MCF 10A (cell line): ENCODE measurements at regions not wholly inside any gene's neighbourhood (a gene's known extent, or its start where the extent isn't known, plus 50 kb on each side); places are given as distances from the start of the nearest gene placed in this dataset.

Source experiments
- BruUV-seq: library from RNA; stranded (reverse); fragments of 400-500 nt; replicated peaks from 2 replicates; lab custom pipeline; 2021; lab: Mats Ljungman, UMichigan
- CTCF ChIA-PET: fragments of 300-600 bp; sonication (Branson Sonifier 250); formaldehyde crosslinking; extraction: SDS; loops from one replicate; lab custom pipeline; 2021; ENCODE audit warnings: antibody characterized with exemption, inconsistent platforms; lab: Yijun Ruan, JAX
- POLR2A ChIA-PET: fragments of 300-600, 350-650 bp; sonication (Branson Sonifier 250); formaldehyde crosslinking; extraction: SDS; loops from one replicate; lab custom pipeline; 2020; ENCODE audit warnings: antibody characterized with exemption, inconsistent platforms; lab: Yijun Ruan, JAX
- DNase-seq: peaks from one replicate; pipeline ENCODE4 v3.0.0-alpha.2; 2018; ENCODE audit not compliant: unreplicated experiment
- H3K27ac Mint-ChIP-seq: one replicate; pipeline ENCODE4 v1.8.0; 2022; ENCODE audit warnings: mild to moderate bottlenecking, low read depth, mixed read lengths; ENCODE audit not compliant: unreplicated experiment
- H3K27me3 Mint-ChIP-seq: one replicate; pipeline ENCODE4 v1.8.0; 2022; ENCODE audit warnings: mixed read lengths; ENCODE audit not compliant: insufficient read depth, unreplicated experiment
- H3K36me3 Mint-ChIP-seq: one replicate; pipeline ENCODE4 v1.8.0; 2022; ENCODE audit warnings: mild to moderate bottlenecking, moderate library complexity, mixed read lengths; ENCODE audit not compliant: insufficient read depth, unreplicated experiment
- H3K4me1 Mint-ChIP-seq: one replicate; pipeline ENCODE4 v1.8.0; 2022; ENCODE audit warnings: mixed read lengths; ENCODE audit not compliant: insufficient read depth, unreplicated experiment
- H3K4me3 Mint-ChIP-seq: one replicate; pipeline ENCODE4 v1.8.0; 2022; ENCODE audit warnings: mild to moderate bottlenecking, moderate library complexity, mixed read lengths; ENCODE audit not compliant: unreplicated experiment
- H3K9me3 Mint-ChIP-seq: one replicate; pipeline ENCODE4 v1.8.0; 2022; ENCODE audit warnings: mixed read lengths; ENCODE audit not compliant: unreplicated experiment
- CTCF ChIP-seq: fragments of 200-600 bp; IDR thresholded peaks from one replicate; pipeline ENCODE4 v1.8.0; 2022; ENCODE audit warnings: antibody characterized with exemption, mild to moderate bottlenecking; ENCODE audit not compliant: unreplicated experiment
- intact Hi-C: fragments of 100-400 bp; cut with micrococcal nuclease; formaldehyde crosslinking; loops from 2 replicates; pipeline ENCODE4 v1.14.1; 2022

GRCh38 chr3:157841029-157841428 lies 265.2 kb downstream of the SHOX2 start:
- intact Hi-C loops = no loop called here
- no peak for TF ChIP-seq CTCF
- H3K4me1 Mint-ChIP-seq = no peaks in the 10 kb centered on the region
- H3K9me3 Mint-ChIP-seq = no peaks in the 10 kb centered on the region
- ChIA-PET POLR2A (interaction anchor here (0.6 kb wide), 1 partner anchor 585 kb away, joined by 3 read pairs; no protein-coding TSS in a partner anchor), CTCF (no interaction called here)
- H3K4me3 Mint-ChIP-seq = no peak overlapping the region
- no peak for DNase-seq
- BruUV-seq = no TSS peak
- H3K36me3 Mint-ChIP-seq = no peaks in the 10 kb centered on the region
- H3K27ac Mint-ChIP-seq = no peak overlapping the region
- no peaks in the 10 kb centered on the region for H3K27me3 Mint-ChIP-seq

GRCh38 chr3:157840564-157840963 lies 265.7 kb downstream of the SHOX2 start:
- TF ChIP-seq CTCF = no peak
- ChIA-PET CTCF (interaction anchor here (0.6 kb wide), 1 partner anchor 56 kb away, joined by 4 read pairs; no protein-coding TSS in a partner anchor), POLR2A (interaction anchor here (0.6 to 0.7 kb wide), 3 partner anchors 550 to 654 kb away, joined by 3 read pairs; no protein-coding TSS in a partner anchor)

GRCh38 chr3:157838457-157838856 lies 267.8 kb downstream of the SHOX2 start:
- no peaks in the 10 kb centered on the region for H3K36me3 Mint-ChIP-seq
- intact Hi-C loops = no loop called here

More at GRCh38 chr3:157840564-157840963, 265.7 kb downstream of the SHOX2 start:
- BruUV-seq = no TSS peak
- intact Hi-C loops = no loop called here
- no peak for DNase-seq
- Mint-ChIP-seq H3K27ac (no peak overlapping the region), H3K4me3 (no peak overlapping the region), H3K9me3 (no peaks in the 10 kb centered on the region), H3K4me1 (no peaks in the 10 kb centered on the region), H3K36me3 (no peaks in the 10 kb centered on the region), H3K27me3 (no peaks in the 10 kb centered on the region)

DNA sequence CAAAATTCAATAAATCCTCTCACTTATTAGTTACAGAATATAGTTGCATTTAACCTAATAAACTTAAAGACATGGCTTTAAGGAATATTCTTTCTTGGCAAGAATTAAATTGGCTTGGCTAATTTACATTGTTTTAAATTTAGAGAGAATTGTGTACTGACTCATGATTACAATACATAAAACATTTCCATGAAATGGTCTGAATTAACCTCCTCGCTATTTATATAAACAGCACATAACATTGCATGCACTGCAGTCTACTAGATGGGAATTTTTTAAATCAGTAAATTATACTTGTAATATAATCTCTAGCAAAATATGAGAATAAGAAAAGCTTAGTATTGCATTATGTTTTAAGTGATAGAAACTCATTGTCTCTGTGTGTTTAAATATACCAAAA lies 268.9 kb downstream of the SHOX2 start:
- H3K9me3 Mint-ChIP-seq = no peaks in the 10 kb centered on the region
- POLR2A ChIA-PET = no interaction called here

More at GRCh38 chr3:157838457-157838856, 267.8 kb downstream of the SHOX2 start:
- Mint-ChIP-seq H3K9me3 (no peaks in the 10 kb centered on the region), H3K4me3 (no peak overlapping the region), H3K27ac (no peak overlapping the region), H3K4me1 (no peaks in the 10 kb centered on the region), H3K27me3 (no peaks in the 10 kb centered on the region)
- CTCF ChIA-PET = no interaction called here
- TF ChIP-seq CTCF = no peak
- BruUV-seq = no TSS peak
- no peak for DNase-seq
- POLR2A ChIA-PET = no interaction called here

More for the DNA sequence above, 268.9 kb downstream of the SHOX2 start:
- no peak overlapping the region for H3K27ac Mint-ChIP-seq
- CTCF ChIA-PET = interaction anchor here (0.5 kb wide), 1 partner anchor 219 kb away, joined by 3 read pairs; no protein-coding TSS in a partner anchor
- no peak for DNase-seq
- no TSS peak for BruUV-seq
- H3K36me3 Mint-ChIP-seq = no peaks in the 10 kb centered on the region
- no peaks in the 10 kb centered on the region for H3K4me1 Mint-ChIP-seq
- H3K27me3 Mint-ChIP-seq = no peaks in the 10 kb centered on the region
- intact Hi-C loops = no loop called here
- no peak for TF ChIP-seq CTCF
- no peak overlapping the region for H3K4me3 Mint-ChIP-seq
